Mucosa of rectum (tissue), 2 donors: ENCODE measurements at regions not wholly inside any gene's neighbourhood (a gene's known extent, or its start where the extent isn't known, plus 50 kb on each side); places are given as distances from the start of the nearest gene placed in this dataset.

Experiments
- H3K27ac ChIP-seq, 2 donors: one replicate each; pipeline ENCODE4 v1.7.0; 2013; ENCODE audit warnings: inconsistent platforms in 2 of 2, low read depth in 2 of 2, low read length in 2 of 2
- H3K27me3 ChIP-seq, 2 donors: one replicate each; pipeline ENCODE4 v1.7.0; 2013; ENCODE audit warnings: low read length in 2 of 2; ENCODE audit not compliant: control insufficient read depth in 2 of 2, insufficient read depth in 2 of 2
- H3K36me3 ChIP-seq, 2 donors: one replicate each; pipeline ENCODE4 v1.7.0; 2013; ENCODE audit warnings: low read length in 2 of 2; ENCODE audit not compliant: control insufficient read depth in 2 of 2, insufficient read depth in 2 of 2
- H3K4me1 ChIP-seq, 2 donors: one replicate each; pipeline ENCODE4 v1.7.0; 2013; ENCODE audit warnings: low read length in 2 of 2, mild to moderate bottlenecking in 1 of 2; ENCODE audit not compliant: control insufficient read depth in 2 of 2, insufficient read depth in 2 of 2
- H3K4me3 ChIP-seq, 2 donors: one replicate each; pipeline ENCODE4 v1.7.0; 2013; ENCODE audit warnings: low read length in 2 of 2
- H3K9ac ChIP-seq, 2 donors: one replicate each; pipeline ENCODE4 v1.7.0; 2013; ENCODE audit warnings: low read length in 2 of 2, low read depth in 1 of 2, mild to moderate bottlenecking in 1 of 2
- H3K9me3 ChIP-seq, 2 donors: one replicate each; pipeline ENCODE4 v1.7.0; 2013; ENCODE audit warnings: low read length in 2 of 2; ENCODE audit not compliant: control insufficient read depth in 2 of 2
- donor health status: healthy.
- donor health status: Normal muscosa, but diverticular disease.

- no peaks in the 10 kb centered on the region for H3K9me3 ChIP-seq
Observed at GRCh38 chr11:27183672-27184457, 143.2 kb downstream of the BBOX1 start.

GRCh38 chr11:27179334-27179733 lies 138.7 kb downstream of the BBOX1 start:
- Histone ChIP-seq H3K27ac (no peak overlapping the region), H3K4me3 (no peak overlapping the region)

More at GRCh38 chr11:27183672-27184457, 143.2 kb downstream of the BBOX1 start:
- H3K27me3 ChIP-seq = no peaks in the 10 kb centered on the region
- no peak overlapping the region for H3K27ac ChIP-seq
- no peak overlapping the region for H3K4me3 ChIP-seq
- H3K4me1 ChIP-seq = peaks cover 13 to 28% of the 10 kb centered on the region in 2 donors
- no peaks in the 10 kb centered on the region for H3K36me3 ChIP-seq
- no peak overlapping the region for H3K9ac ChIP-seq

GRCh38 chr11:27178859-27179258 lies 138.2 kb downstream of the BBOX1 start:
- H3K36me3 ChIP-seq = no peaks in the 10 kb centered on the region
- H3K4me1 ChIP-seq = peaks cover 0 to 2% of the 10 kb centered on the region in 2 donors
- H3K27ac ChIP-seq = no peak overlapping the region
- no peak overlapping the region for H3K9ac ChIP-seq
- no peaks in the 10 kb centered on the region for H3K9me3 ChIP-seq
- no peak overlapping the region for H3K4me3 ChIP-seq
- H3K27me3 ChIP-seq = no peaks in the 10 kb centered on the region

More at GRCh38 chr11:27179334-27179733, 138.7 kb downstream of the BBOX1 start:
- no peak overlapping the region for H3K9ac ChIP-seq
- no peaks in the 10 kb centered on the region for H3K27me3 ChIP-seq
- no peaks in the 10 kb centered on the region for H3K9me3 ChIP-seq
- H3K36me3 ChIP-seq = no peaks in the 10 kb centered on the region
- H3K4me1 ChIP-seq = no peaks in the 10 kb centered on the region
